VCaP (cell line): ENCODE measurements at regions not wholly inside any gene's neighbourhood (a gene's known extent, or its start where the extent isn't known, plus 50 kb on each side); places are given as distances from the start of the nearest gene placed in this dataset.
A peak's percentile ranks its signal among the peaks of the same experiment; 100 is the strongest.

Experiments used
- H3K27ac ChIP-seq: fragments of 450-650 bp; 2 replicates; pipeline ENCODE4 v1.5.1; 2017
- CTCF ChIP-seq: fragments of 450-650 bp; conservative IDR thresholded peaks from 2 replicates; pipeline ENCODE4 v1.5.1; 2017; ENCODE audit warnings: mild to moderate bottlenecking, moderate library complexity

GRCh38 chr2:106607371-106607770 is 120.2 kb downstream of the CD8B2 start:
- no peak for TF ChIP-seq CTCF
- no peak overlapping the region for H3K27ac ChIP-seq

GRCh38 chr2:106609780-106610179 is 122.6 kb downstream of the CD8B2 start:
- no peak overlapping the region for H3K27ac ChIP-seq
- TF ChIP-seq CTCF = no peak

- no peak for TF ChIP-seq CTCF
- peak overlapping the region; percentile 65 for H3K27ac ChIP-seq
Measured at GRCh38 chr2:106614511-106615291, 127.5 kb downstream of the CD8B2 start.

GRCh38 chr2:106618614-106619013 is 131.4 kb downstream of the CD8B2 start:
- no peak for TF ChIP-seq CTCF
- no peak overlapping the region for H3K27ac ChIP-seq

GRCh38 chr2:106623456-106623855 is 136.3 kb downstream of the CD8B2 start:
- peak overlapping the region; percentile 85; the same call in 1 of the 2 replicates for H3K27ac ChIP-seq
- TF ChIP-seq CTCF = no peak

- H3K27ac ChIP-seq = peak overlapping the region; percentile 85
- TF ChIP-seq CTCF = no peak
Measured at GRCh38 chr2:106624787-106625380, 137.7 kb downstream of the CD8B2 start.

GRCh38 chr2:106628377-106628776 is 141.2 kb downstream of the CD8B2 start:
- TF ChIP-seq CTCF = no peak
- H3K27ac ChIP-seq = no peak overlapping the region; the same call in 1 of the 2 replicates
